ENCODE measurements at regions not wholly inside any gene's neighbourhood (a gene's known extent, or its start where the extent isn't known, plus 50 kb on each side); places are given as distances from the start of the nearest gene placed in this dataset.
"Not testable (repeated sequence)": the region's sequence is repeated elsewhere in the genome, so short reads cannot be mapped to it uniquely, and the experiment has no call there.

DNA sequence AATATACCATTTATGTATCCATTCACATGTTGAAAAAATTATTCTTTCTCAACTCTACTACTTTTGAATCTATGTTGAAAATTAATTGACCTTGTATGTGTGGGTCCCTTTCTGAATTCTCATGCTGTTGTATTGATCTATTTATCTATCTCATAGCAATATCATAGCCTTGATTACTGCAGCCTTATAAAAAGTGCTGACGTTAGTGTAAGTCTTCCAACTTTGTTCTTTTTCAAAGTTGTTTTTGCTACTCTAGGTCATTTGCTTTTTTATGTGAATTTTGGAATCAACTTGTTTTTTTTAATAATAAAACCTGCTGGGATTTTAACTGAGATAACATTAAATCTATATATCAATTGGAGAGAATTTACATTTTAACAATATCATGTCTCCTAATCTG is 52.2 kb upstream of the PAX3 start:
- intact Hi-C loops (cut with DNase I) = no loop called here

DNA sequence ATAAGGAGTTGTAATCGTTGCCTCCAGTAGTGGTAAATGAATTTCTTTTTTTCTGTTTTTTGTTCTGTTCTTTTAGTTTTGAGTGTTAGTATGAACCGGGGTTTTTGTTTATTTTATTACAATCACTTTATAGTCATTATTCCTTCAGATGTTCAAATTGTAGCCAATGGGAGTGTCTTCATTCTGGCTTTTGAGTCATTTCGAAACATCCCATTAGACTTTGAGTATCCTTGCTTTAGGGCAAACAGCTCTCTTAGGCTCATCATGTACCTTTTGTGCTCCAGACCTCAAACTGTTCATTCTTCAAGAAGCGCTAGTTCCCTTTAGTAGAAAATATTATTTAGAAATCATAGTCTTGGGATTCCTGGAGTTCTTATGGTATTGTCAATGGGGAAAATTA is 54.2 kb upstream of the PAX3 start:
- DNase-seq (ENCODE audit: low spot score) = no peak
- intact Hi-C loops (cut with DNase I) = no loop called here

More for the DNA sequence above, 52.2 kb upstream of the PAX3 start:
- no peak for DNase-seq (ENCODE audit: low spot score)

DNA sequence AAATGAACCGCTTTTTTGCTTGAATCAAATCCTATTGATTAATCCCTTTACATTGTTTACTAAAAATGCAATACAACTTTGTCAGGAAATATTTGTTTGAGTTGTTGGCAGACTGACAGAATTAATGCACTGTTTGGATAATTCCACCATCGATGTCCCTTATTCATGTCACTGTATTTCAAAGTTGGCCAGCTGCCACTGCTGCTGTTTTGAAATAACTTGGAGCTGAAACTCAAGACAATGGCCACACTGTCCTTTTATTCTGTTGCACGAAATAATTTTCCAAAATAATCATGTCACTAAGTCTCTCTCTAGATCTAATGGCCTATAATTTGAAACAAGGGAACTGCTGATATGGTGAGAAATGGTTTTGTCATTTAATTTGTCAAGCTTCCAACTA is 55.2 kb upstream of the PAX3 start:
- DNase-seq (ENCODE audit: low spot score) = no peak
- intact Hi-C loops (cut with DNase I) = no loop called here

DNA sequence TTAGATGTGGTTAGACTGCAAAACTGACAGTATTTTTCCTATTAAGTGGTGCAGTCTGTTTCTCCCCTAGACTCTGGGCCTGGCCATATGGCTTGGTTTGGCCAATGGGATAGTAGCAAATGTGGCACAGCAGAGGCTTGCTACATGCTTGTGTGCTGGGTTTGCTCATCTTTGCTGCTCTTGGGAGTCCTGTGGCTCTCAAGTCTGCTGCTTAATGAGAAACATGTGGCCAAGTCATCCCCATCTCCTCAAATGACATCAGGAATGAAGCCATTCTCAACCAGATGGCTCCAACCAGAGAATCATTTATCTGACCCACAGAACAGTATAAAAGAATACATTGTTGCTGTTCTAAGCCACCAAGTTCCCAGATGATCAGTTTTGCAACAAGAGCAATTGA is 57.1 kb upstream of the PAX3 start:
- intact Hi-C loops (cut with DNase I) = no loop called here
- DNase-seq (ENCODE audit: low spot score) = no peak

DNA sequence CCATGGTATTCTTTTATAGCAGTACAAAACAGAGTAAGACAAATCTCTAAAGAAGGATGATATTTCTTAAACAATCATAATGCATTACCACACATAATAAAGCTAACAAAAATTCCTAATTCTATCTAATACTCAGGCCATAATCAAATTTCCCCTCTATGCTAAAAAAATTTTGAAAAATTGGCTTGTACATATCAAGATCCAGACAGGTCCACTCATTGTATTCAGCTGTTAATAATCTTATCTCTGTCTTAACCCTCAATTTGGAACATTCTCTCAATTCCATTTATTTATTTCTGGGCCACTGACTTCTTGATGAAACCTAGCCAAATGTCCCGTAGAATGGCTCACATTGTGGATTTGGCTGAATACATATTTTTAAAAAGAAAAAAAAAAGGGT is 59.1 kb upstream of the PAX3 start:
- intact Hi-C loops (cut with DNase I) = no loop called here
- no peak for DNase-seq (ENCODE audit: low spot score)

DNA sequence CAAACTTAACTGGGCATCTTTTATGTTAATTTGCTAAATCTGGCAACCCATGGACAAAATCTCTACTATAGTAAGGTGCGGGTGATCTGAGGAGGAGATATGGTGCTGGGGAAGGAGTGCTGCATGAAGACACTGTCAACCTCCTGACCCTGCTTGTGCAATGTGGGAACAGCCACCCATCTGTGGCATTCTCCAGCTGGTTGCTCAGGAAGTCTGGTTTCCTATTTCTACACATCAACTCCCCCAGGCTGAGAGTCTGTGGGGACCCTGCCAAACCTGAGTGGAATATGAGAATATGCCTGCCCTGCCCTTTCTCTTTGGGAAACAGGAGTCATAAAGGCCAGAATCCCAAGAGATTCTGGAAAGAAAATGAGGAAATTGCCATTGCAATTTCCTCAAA is 60.1 kb upstream of the PAX3 start:
- peak; percentile 75 for DNase-seq (ENCODE audit: low spot score)
- intact Hi-C loops (cut with DNase I) = no loop called here

DNA sequence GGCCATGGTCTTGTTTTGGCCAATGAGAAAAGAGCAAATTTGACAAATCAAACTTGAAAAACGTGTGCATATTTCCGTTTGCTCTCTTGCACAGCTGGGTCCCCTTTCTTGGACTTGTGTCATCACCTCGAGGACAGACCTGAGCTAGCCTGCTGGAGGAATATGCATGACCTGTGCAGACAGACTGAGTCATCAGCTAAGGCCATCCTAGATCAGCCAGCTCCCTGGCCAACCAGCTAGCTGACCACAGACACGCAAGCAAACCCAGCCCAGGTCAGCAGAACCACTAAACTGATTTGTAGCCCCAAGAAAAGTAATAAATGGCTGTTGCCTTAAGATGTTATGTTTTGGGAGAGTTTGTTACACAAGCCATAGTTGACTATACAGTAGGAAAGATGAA is 61.3 kb upstream of the PAX3 start:
- DNase-seq (ENCODE audit: low spot score) = no peak
- intact Hi-C loops (cut with DNase I) = no loop called here

DNA sequence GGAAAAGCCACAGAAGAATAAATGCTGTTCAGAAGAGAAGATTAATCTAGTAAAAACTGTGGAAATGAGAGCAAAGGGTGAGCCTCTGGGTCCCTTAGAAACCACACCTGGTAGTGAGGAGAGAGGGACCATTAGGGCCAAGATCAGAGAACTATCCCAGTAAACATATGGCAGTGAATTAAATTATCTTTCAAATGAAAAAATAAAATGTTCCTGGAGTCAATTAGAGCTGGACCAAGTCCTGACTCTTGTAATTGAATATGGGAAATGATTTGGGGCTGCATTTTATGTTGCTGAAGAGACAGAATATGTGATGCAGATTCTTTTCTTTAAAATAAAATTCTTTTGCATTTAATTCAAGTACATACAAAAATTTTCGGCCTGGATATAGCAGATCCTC is 62.2 kb upstream of the PAX3 start:
- intact Hi-C loops (cut with DNase I) = no loop called here
- no peak for DNase-seq (ENCODE audit: low spot score)

DNA sequence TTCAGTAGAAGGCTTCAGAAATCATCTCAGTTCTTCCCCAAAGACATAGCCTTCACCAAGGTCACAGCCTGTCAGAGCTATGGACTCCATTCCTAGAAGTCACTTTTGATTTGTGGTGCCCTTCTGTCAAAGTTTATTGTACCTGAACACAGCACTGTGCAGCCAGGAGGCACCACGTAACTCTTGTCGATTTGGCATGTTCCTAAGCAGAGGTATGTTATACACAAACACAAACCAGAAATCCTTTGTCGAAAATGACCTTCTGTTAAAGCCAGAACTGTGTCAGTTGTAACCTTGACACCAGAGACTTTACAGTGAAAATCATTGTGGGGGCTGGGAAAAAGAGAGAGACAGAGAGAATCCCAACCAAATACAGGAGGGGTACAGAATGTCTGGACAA is 62.6 kb upstream of the SGPP2 start:
- intact Hi-C loops (cut with DNase I) = no loop called here
- DNase-seq (ENCODE audit: low spot score) = no peak

DNA sequence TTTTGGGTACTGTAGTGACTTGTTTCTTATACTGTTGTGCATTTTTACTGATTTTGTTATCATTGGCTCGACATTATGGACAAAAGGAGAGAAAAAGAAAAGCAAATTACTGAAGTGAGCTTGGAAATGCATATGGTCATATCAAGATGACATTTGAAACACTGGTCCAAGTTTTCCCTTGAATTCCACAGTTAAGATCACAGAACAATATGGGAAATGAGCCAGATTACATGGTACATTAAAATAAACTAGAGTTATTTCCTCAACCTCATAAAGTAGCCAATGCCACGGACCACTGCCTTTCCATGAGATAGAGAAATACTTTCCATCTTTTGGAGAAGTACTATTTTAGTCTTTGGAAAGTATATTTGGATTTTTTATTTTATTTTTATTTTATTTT is 62.0 kb upstream of the SGPP2 start:
- no peak for DNase-seq (ENCODE audit: low spot score)
- intact Hi-C loops (cut with DNase I) = no loop called here

DNA sequence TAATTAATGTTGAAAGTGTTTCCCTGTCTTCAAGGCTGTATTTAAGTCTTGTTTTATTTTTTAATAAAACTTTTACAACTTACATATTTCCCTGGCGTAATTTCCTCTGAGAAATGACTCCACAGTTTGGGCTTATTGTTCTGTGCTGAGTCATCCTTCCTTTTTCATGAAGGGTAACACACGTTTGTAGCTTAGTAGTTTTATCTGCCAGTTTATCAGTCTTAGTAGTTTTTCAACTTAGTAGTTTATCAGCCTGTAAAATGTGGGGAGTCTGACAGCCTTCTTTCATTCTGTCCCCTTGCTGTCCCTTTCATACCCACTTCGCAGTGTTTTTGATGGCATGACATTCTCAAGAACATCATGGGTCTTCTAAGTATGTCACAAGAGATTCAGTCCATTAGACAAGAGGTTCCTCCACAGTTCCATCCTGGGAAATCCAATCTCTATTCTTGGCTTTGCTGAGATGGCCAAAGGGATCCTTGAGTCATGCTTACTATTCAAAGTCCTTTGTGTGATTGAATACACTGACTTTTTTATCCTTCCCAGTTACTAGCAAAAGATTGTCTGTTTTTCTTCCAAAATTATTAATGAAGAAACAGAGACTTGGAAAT is 60.0 kb upstream of the SGPP2 start:
- intact Hi-C loops (cut with DNase I) = no loop called here
- no peak for DNase-seq (ENCODE audit: low spot score)

DNA sequence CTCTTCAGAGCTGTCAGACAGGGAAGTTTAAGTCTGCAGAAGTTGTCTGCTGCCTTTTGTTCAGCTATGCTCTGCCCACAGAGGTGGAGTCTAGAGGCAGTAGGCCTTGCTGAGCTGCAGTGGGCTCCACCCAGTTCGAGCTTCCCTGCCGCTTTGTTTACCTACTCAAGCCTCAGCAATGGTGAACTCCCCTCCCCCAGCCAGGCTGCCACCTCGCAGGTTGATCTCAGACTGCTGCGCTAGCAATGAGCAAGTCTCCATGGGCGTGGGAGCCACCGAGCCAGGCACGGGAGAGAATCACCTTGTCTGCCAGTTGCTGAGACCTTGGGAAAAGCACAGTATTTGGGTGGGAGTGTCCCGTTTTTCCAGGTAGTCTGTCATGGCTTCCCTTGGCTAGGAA is 56.1 kb upstream of the SGPP2 start:
- intact Hi-C loops (cut with DNase I); DNase-seq (ENCODE audit: low spot score): not testable (repeated sequence)

DNA sequence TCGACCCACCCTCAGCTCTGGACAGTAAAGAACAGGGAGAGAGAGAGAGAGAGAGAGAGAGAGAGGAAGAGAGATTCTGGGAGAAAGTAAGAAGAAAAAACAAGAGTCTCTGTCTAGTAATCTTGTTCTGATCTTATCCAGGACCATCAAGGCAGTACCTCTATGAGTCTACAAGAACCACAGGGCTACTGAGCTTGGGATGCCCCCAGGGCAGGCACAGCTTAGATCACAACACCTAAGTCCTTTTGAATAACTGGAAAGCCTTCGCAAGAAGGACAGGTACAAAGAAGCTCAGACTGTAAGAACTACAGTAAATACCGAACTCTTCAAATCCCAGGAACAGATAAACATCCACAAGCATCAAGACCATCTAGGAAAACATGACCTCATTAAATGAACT is 51.4 kb upstream of the SGPP2 start:
- intact Hi-C loops (cut with DNase I) = no loop called here
- DNase-seq (ENCODE audit: low spot score) = no peak

All from cardiac septum (tissue), 1 donor.